GM23248 (cell line): ENCODE measurements at regions not wholly inside any gene's neighbourhood (a gene's known extent, or its start where the extent isn't known, plus 50 kb on each side); places are given as distances from the start of the nearest gene placed in this dataset.

Source experiments
- EZH2 ChIP-seq: fragments of 200-600 bp; sonication (generic); IDR thresholded peaks from 2 replicates; pipeline ENCODE4 v1.6.1; 2018; ENCODE audit warnings: antibody characterized with exemption, mild to moderate bottlenecking; ENCODE audit not compliant: insufficient read depth, poor library complexity, severe bottlenecking
- EZH2phosphoT487 ChIP-seq: fragments of 200-600 bp; sonication (generic); IDR thresholded peaks from 2 replicates; pipeline ENCODE4 v1.6.1; 2018; ENCODE audit warnings: antibody characterized with exemption, moderate library complexity, mild to moderate bottlenecking, low read depth; ENCODE audit not compliant: insufficient read depth

DNA sequence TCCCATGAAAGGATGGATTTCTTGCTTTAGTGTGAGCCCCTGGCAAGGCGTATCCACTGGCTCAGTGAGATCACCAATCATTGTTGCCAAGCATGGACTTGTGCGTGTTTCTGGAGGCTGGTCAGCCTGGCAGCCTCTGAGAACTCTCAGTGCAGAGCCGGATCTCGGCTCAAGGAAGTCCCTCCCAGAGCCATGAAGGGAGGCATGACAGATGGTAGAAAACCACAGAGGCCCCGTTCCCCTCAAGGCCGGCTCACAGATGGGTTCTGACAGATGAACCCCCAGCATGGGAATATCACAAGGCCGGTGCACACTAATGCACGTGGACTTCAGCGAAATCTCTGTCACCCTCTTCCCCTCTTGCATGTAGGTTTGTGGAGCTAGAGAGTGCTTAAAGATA is 290.5 kb downstream of the AJAP1 start:
- TF ChIP-seq EZH2phosphoT487 (no peak), EZH2 (no peak)
